CD8-positive, alpha-beta memory T cell (primary cell): ENCODE measurements at regions not wholly inside any gene's neighbourhood (a gene's known extent, or its start where the extent isn't known, plus 50 kb on each side); places are given as distances from the start of the nearest gene placed in this dataset.
"Not testable (repeated sequence)": the region's sequence is repeated elsewhere in the genome, so short reads cannot be mapped to it uniquely, and the experiment has no call there.

Experiments used
- CTCF ChIA-PET: fragments of 350-600 bp; sonication (Branson Sonifier 250); formaldehyde crosslinking; loops from one replicate; lab custom pipeline; 2021; ENCODE audit warnings: antibody characterized with exemption; lab: Charles Lee
- POLR2A ChIA-PET: fragments of 350-600 bp; sonication (Branson Sonifier 250); formaldehyde crosslinking; loops from one replicate; lab custom pipeline; 2021; ENCODE audit warnings: antibody characterized with exemption; lab: Charles Lee
- DNase-seq, 5 donors: peaks; one replicate each; pipeline versions ENCODE4 v3.0.0 to v3.0.0-alpha.2; 2020 to 2022; ENCODE audit warnings: mixed read lengths in 1 of 5
- H3K27ac ChIP-seq: one replicate; pipeline ENCODE4 v1.7.0; 2013; ENCODE audit warnings: low read depth, mild to moderate bottlenecking, low read length, moderate library complexity
- H3K27me3 ChIP-seq: 2 replicates; pipeline ENCODE4 v1.7.0; 2013; ENCODE audit warnings: low read length, mild to moderate bottlenecking; ENCODE audit not compliant: insufficient read depth, poor library complexity, severe bottlenecking
- H3K36me3 ChIP-seq: 2 replicates; pipeline ENCODE4 v1.7.0; 2013; ENCODE audit warnings: mild to moderate bottlenecking, low read length, moderate library complexity; ENCODE audit not compliant: insufficient read depth
- H3K4me1 ChIP-seq: 2 replicates; pipeline ENCODE4 v1.7.0; 2013; ENCODE audit warnings: mild to moderate bottlenecking, low read length, moderate library complexity; ENCODE audit not compliant: insufficient read depth
- H3K4me3 ChIP-seq: 2 replicates; pipeline ENCODE4 v1.7.0; 2013; ENCODE audit warnings: mild to moderate bottlenecking, low read length
- H3K9me3 ChIP-seq: 2 replicates; pipeline ENCODE4 v1.7.0; 2013; ENCODE audit warnings: mild to moderate bottlenecking, low read length
- H3K27ac Mint-ChIP-seq, 8 donors: one replicate each; pipeline ENCODE4 v1.8.0; 2020 to 2021; ENCODE audit warnings: mixed read lengths in 8 of 8, mild to moderate bottlenecking in 6 of 8, inconsistent platforms in 3 of 8, moderate library complexity in 3 of 8
- H3K27me3 Mint-ChIP-seq, 2 donors: one replicate each; pipeline ENCODE4 v1.8.0; 2020 to 2021; ENCODE audit warnings: mixed read lengths in 2 of 2, mild to moderate bottlenecking in 1 of 2, moderate library complexity in 1 of 2
- H3K36me3 Mint-ChIP-seq, 3 donors: one replicate each; pipeline ENCODE4 v1.8.0; 2020 to 2021; ENCODE audit warnings: mixed read lengths in 3 of 3, inconsistent platforms in 1 of 3, mild to moderate bottlenecking in 1 of 3
- H3K4me1 Mint-ChIP-seq, 3 donors: one replicate each; pipeline ENCODE4 v1.8.0; 2020 to 2021; ENCODE audit warnings: mixed read lengths in 3 of 3, inconsistent platforms in 1 of 3, mild to moderate bottlenecking in 1 of 3
- H3K4me3 Mint-ChIP-seq, 7 donors: one replicate each; pipeline ENCODE4 v1.8.0; 2020 to 2021; ENCODE audit warnings: mixed read lengths in 7 of 7, mild to moderate bottlenecking in 6 of 7, moderate library complexity in 4 of 7, inconsistent platforms in 2 of 7
- H3K9me3 Mint-ChIP-seq, 5 donors: one replicate each; pipeline ENCODE4 v1.8.0; 2020 to 2022; ENCODE audit warnings: mixed read lengths in 5 of 5, mild to moderate bottlenecking in 3 of 5, moderate library complexity in 2 of 5, inconsistent platforms in 1 of 5

GRCh38 chrX:139026406-139026805, 314.9 kb upstream of the FGF13 start:
- Mint-ChIP-seq H3K27me3 (no peaks in the 10 kb centered on the region), H3K27ac (no peak overlapping the region), H3K36me3 (no peaks in the 10 kb centered on the region), H3K9me3 (no peaks in the 10 kb centered on the region), H3K4me1 (no peaks in the 10 kb centered on the region), H3K4me3 (no peak overlapping the region)
- Histone ChIP-seq H3K9me3 (no peaks in the 10 kb centered on the region), H3K4me3 (no peak overlapping the region), H3K27ac (no peak overlapping the region), H3K36me3 (no peaks in the 10 kb centered on the region), H3K4me1 (no peaks in the 10 kb centered on the region), H3K27me3 (no peaks in the 10 kb centered on the region)
- ChIA-PET CTCF (no interaction called here), POLR2A (no interaction called here)
- no peak for DNase-seq

GRCh38 chrX:139025816-139026215, 314.3 kb upstream of the FGF13 start:
- Mint-ChIP-seq H3K9me3 (no peaks in the 10 kb centered on the region), H3K4me3 (no peak overlapping the region), H3K4me1 (no peaks in the 10 kb centered on the region), H3K27me3 (no peaks in the 10 kb centered on the region), H3K27ac (no peak overlapping the region), H3K36me3 (no peaks in the 10 kb centered on the region)
- ChIA-PET POLR2A (no interaction called here), CTCF (no interaction called here)
- Histone ChIP-seq H3K9me3 (no peaks in the 10 kb centered on the region), H3K4me1 (no peaks in the 10 kb centered on the region), H3K27ac (no peak overlapping the region), H3K36me3 (no peaks in the 10 kb centered on the region), H3K27me3 (no peaks in the 10 kb centered on the region), H3K4me3 (no peak overlapping the region)
- DNase-seq = no peak

- H3K36me3 ChIP-seq = no peaks in the 10 kb centered on the region
- H3K27ac ChIP-seq = no peak overlapping the region
- H3K4me1 ChIP-seq = no peaks in the 10 kb centered on the region
- CTCF ChIA-PET = no interaction called here
- H3K27me3 ChIP-seq = no peaks in the 10 kb centered on the region
- H3K9me3 Mint-ChIP-seq = no peaks in the 10 kb centered on the region
- POLR2A ChIA-PET = no interaction called here
- H3K4me3 Mint-ChIP-seq = no peak overlapping the region
- no peaks in the 10 kb centered on the region for H3K4me1 Mint-ChIP-seq
- H3K4me3 ChIP-seq = no peak overlapping the region
- H3K36me3 Mint-ChIP-seq = no peaks in the 10 kb centered on the region
- H3K27ac Mint-ChIP-seq = no peak overlapping the region
- H3K27me3 Mint-ChIP-seq = no peaks in the 10 kb centered on the region
- no peaks in the 10 kb centered on the region for H3K9me3 ChIP-seq
- no peak for DNase-seq
Observed at GRCh38 chrX:139023531-139023930, 312.0 kb upstream of the FGF13 start.

GRCh38 chrX:139020801-139021200, 309.3 kb upstream of the FGF13 start:
- DNase-seq = no peak
- H3K4me3 ChIP-seq = no peak overlapping the region
- no peaks in the 10 kb centered on the region for H3K27me3 ChIP-seq
- Mint-ChIP-seq H3K9me3 (peaks cover 0 to 5% (median 0%) of the 10 kb centered on the region in 5 donors), H3K27ac (peak overlapping the region in 1 of 8 donors; percentile 28), H3K36me3 (no peaks in the 10 kb centered on the region), H3K4me3 (no peak overlapping the region), H3K27me3 (no peaks in the 10 kb centered on the region), H3K4me1 (no peaks in the 10 kb centered on the region)
- no peaks in the 10 kb centered on the region for H3K4me1 ChIP-seq
- no peaks in the 10 kb centered on the region for H3K9me3 ChIP-seq
- CTCF ChIA-PET = no interaction called here
- no peaks in the 10 kb centered on the region for H3K36me3 ChIP-seq
- POLR2A ChIA-PET = no interaction called here
- no peak overlapping the region for H3K27ac ChIP-seq

DNA sequence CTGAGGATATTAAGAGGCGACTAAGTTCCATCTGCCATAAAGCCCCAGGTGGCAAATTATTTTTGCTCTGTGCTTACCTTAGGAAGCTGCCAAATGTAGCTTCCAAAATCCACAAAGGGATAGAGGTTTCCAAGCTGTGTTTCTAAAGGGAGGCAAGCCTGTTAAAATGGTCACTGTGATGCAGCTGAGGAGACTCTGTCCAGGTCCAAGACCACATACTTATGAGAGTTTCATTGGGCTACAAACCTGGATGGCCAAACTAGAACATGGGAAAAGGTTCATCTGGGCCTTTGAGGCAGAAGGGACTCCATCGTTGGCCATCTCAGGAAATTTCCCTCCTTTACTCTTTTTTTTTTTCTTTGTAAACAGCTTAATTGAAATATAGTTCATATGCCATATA, 306.9 kb upstream of the FGF13 start:
- no peaks in the 10 kb centered on the region for H3K36me3 Mint-ChIP-seq
- no peak overlapping the region for H3K27ac Mint-ChIP-seq
- DNase-seq = no peak
- no peaks in the 10 kb centered on the region for H3K27me3 Mint-ChIP-seq
- no peak overlapping the region for H3K4me3 ChIP-seq
- H3K27me3 ChIP-seq = no peaks in the 10 kb centered on the region
- H3K4me1 Mint-ChIP-seq = no peaks in the 10 kb centered on the region
- H3K9me3 Mint-ChIP-seq = peaks cover 0 to 9% (median 2%) of the 10 kb centered on the region in 5 donors
- ChIA-PET POLR2A (no interaction called here), CTCF (no interaction called here)
- no peak overlapping the region for H3K27ac ChIP-seq
- H3K36me3 ChIP-seq = no peaks in the 10 kb centered on the region
- no peaks in the 10 kb centered on the region for H3K4me1 ChIP-seq
- no peak overlapping the region for H3K4me3 Mint-ChIP-seq
- H3K9me3 ChIP-seq = no peaks in the 10 kb centered on the region

- H3K27me3 ChIP-seq = no peaks in the 10 kb centered on the region
- H3K9me3 Mint-ChIP-seq = peaks cover 0 to 9% (median 4%) of the 10 kb centered on the region in 5 donors
- H3K27ac Mint-ChIP-seq = no peak overlapping the region
- no peaks in the 10 kb centered on the region for H3K4me1 ChIP-seq
- CTCF ChIA-PET = no interaction called here
- H3K36me3 ChIP-seq = no peaks in the 10 kb centered on the region
- no peaks in the 10 kb centered on the region for H3K9me3 ChIP-seq
- H3K4me1 Mint-ChIP-seq = no peaks in the 10 kb centered on the region
- POLR2A ChIA-PET = no interaction called here
- no peak for DNase-seq
- no peak overlapping the region for H3K27ac ChIP-seq
- H3K4me3 Mint-ChIP-seq = no peak overlapping the region
- peaks cover 0 to 3% of the 10 kb centered on the region in 2 donors for H3K27me3 Mint-ChIP-seq
- no peaks in the 10 kb centered on the region for H3K36me3 Mint-ChIP-seq
- no peak overlapping the region for H3K4me3 ChIP-seq
Observed at GRCh38 chrX:139015627-139016026, 304.1 kb upstream of the FGF13 start.

GRCh38 chrX:139008185-139008584, 296.7 kb upstream of the FGF13 start:
- POLR2A ChIA-PET = no interaction called here

GRCh38 chrX:139003856-139004527, 292.5 kb upstream of the FGF13 start:
- H3K27ac ChIP-seq, H3K9me3 Mint-ChIP-seq, H3K36me3 ChIP-seq, POLR2A ChIA-PET, H3K4me1 ChIP-seq, H3K27me3 ChIP-seq, H3K27ac Mint-ChIP-seq, CTCF ChIA-PET, H3K36me3 Mint-ChIP-seq, H3K4me1 Mint-ChIP-seq, H3K4me3 ChIP-seq, H3K27me3 Mint-ChIP-seq, H3K9me3 ChIP-seq, H3K4me3 Mint-ChIP-seq, DNase-seq: not testable (repeated sequence)

More at GRCh38 chrX:139008185-139008584, 296.7 kb upstream of the FGF13 start:
- Mint-ChIP-seq H3K27me3 (peaks cover 0 to 8% of the 10 kb centered on the region in 2 donors), H3K4me3 (no peak overlapping the region), H3K4me1 (no peaks in the 10 kb centered on the region), H3K9me3 (peaks cover 0 to 2% (median 0%) of the 10 kb centered on the region in 5 donors), H3K36me3 (no peaks in the 10 kb centered on the region), H3K27ac (no peak overlapping the region)
- H3K9me3 ChIP-seq = no peaks in the 10 kb centered on the region
- H3K27ac ChIP-seq = no peak overlapping the region
- no peak overlapping the region for H3K4me3 ChIP-seq
- H3K27me3 ChIP-seq = no peaks in the 10 kb centered on the region
- no peaks in the 10 kb centered on the region for H3K36me3 ChIP-seq
- CTCF ChIA-PET = no interaction called here
- no peak for DNase-seq
- H3K4me1 ChIP-seq = no peaks in the 10 kb centered on the region
